PC-3 (cell line): ENCODE measurements at regions not wholly inside any gene's neighbourhood (a gene's known extent, or its start where the extent isn't known, plus 50 kb on each side); places are given as distances from the start of the nearest gene placed in this dataset.

Experiments used
- ATAC-seq: fragments of 200-7000 bp; cut with Tn5 transposase; 2 replicates; pipeline ENCODE4 v1.9.1; 2020; ENCODE audit warnings: mild to moderate bottlenecking, moderate library complexity
- BruUV-seq: library from RNA; stranded (reverse); fragments of 400-500 nt; replicated peaks from 2 replicates; lab custom pipeline; 2021; lab: Mats Ljungman, UMichigan
- CTCF ChIA-PET: fragments of 300-600 bp; sonication (Branson Sonifier 250); formaldehyde crosslinking; loops from one replicate; lab custom pipeline; 2022; ENCODE audit warnings: antibody characterized with exemption; lab: Charles Lee
- POLR2A ChIA-PET: fragments of 300-600 bp; sonication (Branson Sonifier 250); formaldehyde crosslinking; loops from one replicate; lab custom pipeline; 2022; ENCODE audit warnings: antibody characterized with exemption; ENCODE audit not compliant: unreplicated experiment; lab: Charles Lee
- DNase-seq: peaks from one replicate; pipeline ENCODE4 v3.0.0-alpha.2; 2015
- H2AFZ ChIP-seq: fragments of 300-600 bp; sonication (generic); 2 replicates; pipeline ENCODE4 v1.6.0; 2016; ENCODE audit warnings: antibody characterized with exemption, low read length
- H3F3A ChIP-seq: fragments of 300-600 bp; sonication (generic); one replicate; pipeline ENCODE4 v1.6.0; 2017; ENCODE audit warnings: antibody characterized with exemption, low read length, control low read depth, mild to moderate bottlenecking; ENCODE audit not compliant: unreplicated experiment
- H3K27ac ChIP-seq: fragments of 300-600 bp; sonication (generic); 2 replicates; pipeline ENCODE4 v1.5.1; 2016; ENCODE audit warnings: mild to moderate bottlenecking, low read length
- H3K27me3 ChIP-seq: fragments of 300-600 bp; sonication (generic); 2 replicates; pipeline ENCODE4 v1.6.1; 2016; ENCODE audit warnings: low read length, mixed read lengths
- H3K36me3 ChIP-seq: fragments of 300-600 bp; sonication (generic); 2 replicates; pipeline ENCODE4 v1.6.1; 2016; ENCODE audit warnings: low read depth, mixed run types, low read length, mixed read lengths
- H3K4me1 ChIP-seq: fragments of 300-600 bp; sonication (generic); 2 replicates; pipeline ENCODE4 v1.5.1; 2016; ENCODE audit warnings: low read length; ENCODE audit not compliant: insufficient read depth
- H3K4me2 ChIP-seq: fragments of 300-600 bp; sonication (generic); 2 replicates; pipeline ENCODE4 v1.6.0; 2016; ENCODE audit warnings: low read length
- H3K4me3 ChIP-seq: fragments of 300-600 bp; sonication (generic); 2 replicates; pipeline ENCODE4 v1.5.1; 2016; ENCODE audit warnings: mild to moderate bottlenecking, low read length, mixed read lengths
- H3K79me2 ChIP-seq: fragments of 300-600 bp; sonication (generic); 2 replicates; pipeline ENCODE4 v1.6.1; 2017; ENCODE audit warnings: low read length, mixed read lengths
- H3K9ac ChIP-seq: fragments of 300-600 bp; sonication (generic); 2 replicates; pipeline ENCODE4 v1.6.0; 2016; ENCODE audit warnings: mild to moderate bottlenecking, low read length
- H3K9me2 ChIP-seq: fragments of 300-600 bp; sonication (generic); replicated peaks from 2 replicates; pipeline ENCODE4 v1.6.1; 2016; ENCODE audit warnings: mixed run types, low read length, mixed read lengths
- H3K9me3 ChIP-seq: fragments of 300-600 bp; sonication (generic); 2 replicates; pipeline ENCODE4 v1.6.1; 2016; ENCODE audit warnings: low read length, mixed read lengths
- H4K20me1 ChIP-seq: fragments of 300-600 bp; sonication (generic); 2 replicates; pipeline ENCODE4 v1.6.1; 2016; ENCODE audit warnings: low read length, mixed read lengths
- EZH2 ChIP-seq: fragments of 300-600 bp; sonication (generic); IDR thresholded peaks from one replicate; pipeline ENCODE4 v1.6.1; 2017; ENCODE audit warnings: antibody characterized with exemption, mild to moderate bottlenecking, low read length; ENCODE audit not compliant: unreplicated experiment
- EZH2phosphoT487 ChIP-seq: fragments of 300-600 bp; sonication (generic); IDR thresholded peaks from 2 replicates; pipeline ENCODE4 v1.6.1; 2018; ENCODE audit warnings: mild to moderate bottlenecking, antibody characterized with exemption, low read length, borderline replicate concordance
- intact Hi-C: fragments of 100-400 bp; cut with micrococcal nuclease; formaldehyde crosslinking; loops from 2 replicates; pipeline ENCODE4 v1.9.0; 2023
- TF ChIP-seq, protein P1 (sequence below): fragments of 300-600 bp; sonication (generic); conservative IDR thresholded peaks from 2 replicates; pipeline ENCODE4 v1.5.1; 2017; ENCODE audit warnings: antibody characterized with exemption, low read depth, mild to moderate bottlenecking, low read length

DNA sequence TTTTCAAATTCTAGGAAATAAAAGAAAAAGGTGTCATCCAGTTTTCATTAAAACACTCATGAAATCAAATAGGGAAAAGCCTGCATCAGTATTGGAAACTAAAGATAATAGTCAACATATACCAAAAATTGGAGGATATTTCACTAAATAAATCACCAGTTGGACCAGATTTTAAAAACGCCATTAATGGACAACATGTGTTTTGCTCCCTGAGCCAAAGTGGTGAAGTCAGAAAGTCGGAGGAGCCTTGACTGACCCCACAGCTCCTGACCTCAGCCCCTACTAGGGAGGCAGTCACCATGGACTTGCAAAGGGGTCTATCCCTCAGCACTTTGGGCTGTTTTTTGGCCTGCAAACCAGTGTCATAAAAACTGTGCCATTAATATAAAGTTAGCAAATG is 98.3 kb upstream of the SEC61G start:
- no peak overlapping the region for H3K27ac ChIP-seq
- H3K4me1 ChIP-seq, result no peaks in the 10 kb centered on the region
- no peak overlapping the region for H3K9ac ChIP-seq
- no peak for DNase-seq
- H3F3A ChIP-seq, result no peaks in the 10 kb centered on the region
- no peaks in the 10 kb centered on the region for H4K20me1 ChIP-seq
- no peaks in the 10 kb centered on the region for H3K36me3 ChIP-seq
- H2AFZ ChIP-seq, result no peak overlapping the region
- no peak for TF ChIP-seq EZH2phosphoT487
- H3K27me3 ChIP-seq, result no peaks in the 10 kb centered on the region
- no peaks in the 10 kb centered on the region for H3K9me2 ChIP-seq
- intact Hi-C loops, result no loop called here
- ChIA-PET POLR2A (no interaction called here), CTCF (no interaction called here)
- BruUV-seq, result no TSS peak
- H3K4me2 ChIP-seq, result no peak overlapping the region
- no peaks in the 10 kb centered on the region for H3K79me2 ChIP-seq
- H3K9me3 ChIP-seq, result no peaks in the 10 kb centered on the region
- H3K4me3 ChIP-seq, result no peak overlapping the region
- no peak for ATAC-seq

DNA sequence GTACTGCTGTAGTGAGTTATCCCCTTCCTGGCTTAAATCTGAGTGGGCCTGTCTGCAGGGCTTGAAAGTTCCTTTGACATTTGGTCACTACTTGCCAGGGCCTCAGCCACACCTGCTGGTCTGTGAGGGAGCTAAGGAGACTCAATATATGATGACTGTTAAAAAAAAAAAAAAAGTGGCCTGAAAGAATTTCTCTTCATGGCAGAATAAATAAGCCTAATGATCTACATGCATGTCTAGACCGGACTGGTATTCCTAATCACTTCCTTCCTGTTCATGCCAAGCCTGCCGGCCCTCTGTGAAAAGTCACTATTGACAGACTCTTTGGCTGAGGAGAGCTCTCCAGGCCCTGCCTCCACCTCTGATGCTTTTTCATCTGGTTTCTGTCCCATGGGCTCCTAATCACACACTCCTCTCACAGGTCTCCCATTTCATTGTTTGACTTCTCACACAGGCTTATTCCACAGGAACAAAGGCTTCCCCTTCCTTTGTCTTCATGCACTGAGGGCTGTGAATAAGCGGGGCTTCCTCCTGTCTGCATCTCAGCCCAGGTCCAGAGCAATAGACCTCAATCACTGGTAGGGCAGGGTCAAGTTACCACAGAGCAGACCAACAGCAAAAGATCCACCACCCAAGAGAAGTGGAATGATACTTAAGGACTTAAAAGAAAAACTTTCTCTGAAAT is 99.1 kb upstream of the SEC61G start:
- CTCF ChIA-PET, result no interaction called here

DNA sequence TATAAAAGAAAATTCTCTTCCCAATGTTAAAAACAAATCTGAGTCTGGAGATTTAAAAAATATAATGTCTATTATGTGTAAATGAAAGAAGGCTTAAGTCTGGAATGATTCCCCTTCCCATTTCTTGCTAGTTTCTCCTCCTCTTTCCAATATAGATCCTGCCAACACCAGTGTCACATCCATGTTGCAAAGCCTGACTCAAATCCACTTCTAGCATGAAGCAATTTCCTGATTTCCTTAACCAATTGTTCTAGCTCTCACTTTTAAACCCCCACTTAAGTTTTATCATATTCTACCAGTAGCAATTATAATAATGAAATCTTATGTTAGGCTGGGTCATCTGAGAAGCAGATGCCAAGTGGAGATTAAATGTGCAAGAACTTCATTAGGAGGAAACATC is 100.1 kb upstream of the SEC61G start:
- Histone ChIP-seq H3K9me3 (no peaks in the 10 kb centered on the region), H3K9me2 (0 out of 2 replicates have a peak, but pooled peaks cover 4% of the 10 kb centered on the region), H3K4me2 (no peak overlapping the region), H3K79me2 (no peaks in the 10 kb centered on the region), H3K27ac (no peak overlapping the region), H3K36me3 (no peaks in the 10 kb centered on the region), H3K27me3 (no peaks in the 10 kb centered on the region), H3K4me1 (no peaks in the 10 kb centered on the region), H2AFZ (no peak overlapping the region), H3K4me3 (no peak overlapping the region), H4K20me1 (no peaks in the 10 kb centered on the region), H3F3A (no peaks in the 10 kb centered on the region), H3K9ac (no peak overlapping the region)
- CTCF ChIA-PET, result no interaction called here
- no peak for TF ChIP-seq EZH2
- TF ChIP-seq, protein P1, sequence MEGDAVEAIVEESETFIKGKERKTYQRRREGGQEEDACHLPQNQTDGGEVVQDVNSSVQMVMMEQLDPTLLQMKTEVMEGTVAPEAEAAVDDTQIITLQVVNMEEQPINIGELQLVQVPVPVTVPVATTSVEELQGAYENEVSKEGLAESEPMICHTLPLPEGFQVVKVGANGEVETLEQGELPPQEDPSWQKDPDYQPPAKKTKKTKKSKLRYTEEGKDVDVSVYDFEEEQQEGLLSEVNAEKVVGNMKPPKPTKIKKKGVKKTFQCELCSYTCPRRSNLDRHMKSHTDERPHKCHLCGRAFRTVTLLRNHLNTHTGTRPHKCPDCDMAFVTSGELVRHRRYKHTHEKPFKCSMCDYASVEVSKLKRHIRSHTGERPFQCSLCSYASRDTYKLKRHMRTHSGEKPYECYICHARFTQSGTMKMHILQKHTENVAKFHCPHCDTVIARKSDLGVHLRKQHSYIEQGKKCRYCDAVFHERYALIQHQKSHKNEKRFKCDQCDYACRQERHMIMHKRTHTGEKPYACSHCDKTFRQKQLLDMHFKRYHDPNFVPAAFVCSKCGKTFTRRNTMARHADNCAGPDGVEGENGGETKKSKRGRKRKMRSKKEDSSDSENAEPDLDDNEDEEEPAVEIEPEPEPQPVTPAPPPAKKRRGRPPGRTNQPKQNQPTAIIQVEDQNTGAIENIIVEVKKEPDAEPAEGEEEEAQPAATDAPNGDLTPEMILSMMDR, result no peak
- no peak for TF ChIP-seq EZH2phosphoT487
- no TSS peak for BruUV-seq
- intact Hi-C loops, result no loop called here
- no peak for ATAC-seq
- no peak for DNase-seq
- POLR2A ChIA-PET, result no interaction called here

More for the DNA sequence above, 99.1 kb upstream of the SEC61G start:
- POLR2A ChIA-PET, result no interaction called here
- ATAC-seq, result no peak
- no peak overlapping the region for H3K4me2 ChIP-seq
- BruUV-seq, result no TSS peak
- no peaks in the 10 kb centered on the region for H3F3A ChIP-seq
- intact Hi-C loops, result no loop called here
- H3K27ac ChIP-seq, result no peak overlapping the region
- H3K27me3 ChIP-seq, result no peaks in the 10 kb centered on the region
- H3K4me3 ChIP-seq, result no peak overlapping the region
- H3K9me3 ChIP-seq, result no peaks in the 10 kb centered on the region
- no peak overlapping the region for H3K9ac ChIP-seq
- H3K36me3 ChIP-seq, result no peaks in the 10 kb centered on the region
- 0 out of 2 replicates have a peak, but pooled peaks cover 4% of the 10 kb centered on the region for H3K9me2 ChIP-seq
- H2AFZ ChIP-seq, result no peak overlapping the region
- no peaks in the 10 kb centered on the region for H3K79me2 ChIP-seq
- DNase-seq, result no peak
- TF ChIP-seq EZH2phosphoT487, result no peak
- TF ChIP-seq EZH2, result no peak
- TF ChIP-seq, protein P1, result no peak
- H4K20me1 ChIP-seq, result no peaks in the 10 kb centered on the region
- H3K4me1 ChIP-seq, result no peaks in the 10 kb centered on the region
